Activated CD4-positive, alpha-beta T cell treated with anti-CD3 and anti-CD28 coated beads for 36 hours (primary cell): ENCODE measurements at regions not wholly inside any gene's neighbourhood (a gene's known extent, or its start where the extent isn't known, plus 50 kb on each side); places are given as distances from the start of the nearest gene placed in this dataset.
"Not testable (repeated sequence)": the region's sequence is repeated elsewhere in the genome, so short reads cannot be mapped to it uniquely, and the experiment has no call there.

Experiments
- ATAC-seq: fragments of 200-7000 bp; cut with Tn5 transposase; one replicate; pipeline ENCODE4 v1.10.0; 2021; ENCODE audit warnings: mild to moderate bottlenecking, moderate library complexity
- CTCF ChIA-PET: fragments of 350-600 bp; sonication (Branson Sonifier 250); formaldehyde crosslinking; loops from one replicate; lab custom pipeline; 2021; ENCODE audit warnings: antibody characterized with exemption; lab: Charles Lee
- POLR2A ChIA-PET: fragments of 350-600 bp; sonication (Branson Sonifier 250); formaldehyde crosslinking; loops from one replicate; lab custom pipeline; 2021; ENCODE audit warnings: antibody characterized with exemption, inconsistent platforms; lab: Charles Lee
- DNase-seq: peaks from one replicate; pipeline ENCODE4 v3.0.0-alpha.2; 2020
- H3K27ac Mint-ChIP-seq: one replicate; pipeline ENCODE4 v1.8.0; 2021; ENCODE audit warnings: mixed read lengths
- H3K27me3 Mint-ChIP-seq: one replicate; pipeline ENCODE4 v1.8.0; 2021; ENCODE audit warnings: mixed read lengths
- H3K36me3 Mint-ChIP-seq: one replicate; pipeline ENCODE4 v1.8.0; 2021; ENCODE audit warnings: low read depth, mixed read lengths
- H3K4me1 Mint-ChIP-seq: one replicate; pipeline ENCODE4 v1.8.0; 2021; ENCODE audit warnings: mixed read lengths
- H3K4me3 Mint-ChIP-seq: one replicate; pipeline ENCODE4 v1.8.0; 2021; ENCODE audit warnings: mild to moderate bottlenecking, moderate library complexity, mixed read lengths
- H3K9me3 Mint-ChIP-seq: one replicate; pipeline ENCODE4 v1.8.0; 2021; ENCODE audit warnings: low read depth, mixed read lengths
- intact Hi-C, 2 experiments: fragments of 100-400 bp; cut with DNase I in 1 of 2; cut with micrococcal nuclease in 1 of 2; formaldehyde crosslinking; loops; one replicate each; pipeline versions ENCODE4 v1.14.2 to v1.15.1; 2022 to 2024; cut with DNase I, micrococcal nuclease

DNA sequence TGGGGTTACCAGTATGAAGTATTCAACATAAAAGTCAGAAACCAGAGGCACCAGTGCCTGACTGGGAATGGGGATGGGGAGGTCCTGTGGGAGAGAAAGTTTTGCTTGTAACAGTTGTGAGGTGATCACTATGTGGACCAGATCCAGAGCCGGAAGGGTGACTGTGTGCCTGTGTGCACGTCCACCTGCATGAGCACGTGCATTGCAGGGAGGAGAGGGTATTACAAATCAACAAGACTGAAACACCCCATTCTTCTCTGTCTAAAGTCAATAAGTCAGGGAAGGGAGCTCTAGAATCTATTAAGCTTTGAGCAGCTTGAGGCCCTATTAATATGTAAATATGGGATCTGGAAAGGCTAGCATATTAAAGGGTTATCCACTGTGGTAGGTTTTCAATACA, 241.0 kb upstream of the ACVR2A start:
- intact Hi-C loops: no loop called here
- CTCF ChIA-PET: interaction anchor here (0.5 to 1.6 kb wide), 4 partner anchors 15 to 260 kb away, joined by 3 to 5 read pairs (median 4); no protein-coding TSS in a partner anchor
- no peak for DNase-seq
- POLR2A ChIA-PET: no interaction called here
- Mint-ChIP-seq H3K27ac (no peak overlapping the region), H3K9me3 (peaks cover 9% of the 10 kb centered on the region), H3K36me3 (no peaks in the 10 kb centered on the region), H3K4me3 (no peak overlapping the region), H3K4me1 (peaks cover 3% of the 10 kb centered on the region), H3K27me3 (no peaks in the 10 kb centered on the region)
- no peak for ATAC-seq

DNA sequence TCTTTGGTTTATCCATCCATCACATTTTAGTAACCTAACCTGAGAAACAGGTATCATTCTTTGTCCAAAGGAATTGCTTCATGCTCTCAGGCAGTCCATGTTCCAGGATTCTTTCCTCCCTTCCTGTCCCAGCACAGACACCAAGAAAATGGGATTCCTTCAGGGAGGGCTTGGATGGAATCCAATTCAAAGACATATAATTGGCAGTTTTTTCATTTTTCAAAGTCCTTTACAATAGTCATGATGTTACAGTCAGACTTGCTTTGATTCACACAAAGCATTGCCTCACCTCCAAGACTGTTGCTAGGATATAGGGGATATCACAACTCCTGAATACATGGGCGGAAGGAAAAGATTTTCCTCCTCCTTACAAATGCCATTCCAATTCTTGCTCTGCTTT, 241.4 kb upstream of the ACVR2A start:
- no peak for ATAC-seq
- H3K4me1 Mint-ChIP-seq: peaks cover 3% of the 10 kb centered on the region
- no peak overlapping the region for H3K27ac Mint-ChIP-seq
- DNase-seq: no peak
- intact Hi-C loops: no loop called here
- peaks cover 9% of the 10 kb centered on the region for H3K9me3 Mint-ChIP-seq
- H3K27me3 Mint-ChIP-seq: no peaks in the 10 kb centered on the region
- H3K4me3 Mint-ChIP-seq: no peak overlapping the region
- ChIA-PET POLR2A (no interaction called here), CTCF (interaction anchor here (1.6 kb wide), 1 partner anchor 16 kb away, joined by 5 read pairs; no protein-coding TSS in a partner anchor)
- no peaks in the 10 kb centered on the region for H3K36me3 Mint-ChIP-seq

DNA sequence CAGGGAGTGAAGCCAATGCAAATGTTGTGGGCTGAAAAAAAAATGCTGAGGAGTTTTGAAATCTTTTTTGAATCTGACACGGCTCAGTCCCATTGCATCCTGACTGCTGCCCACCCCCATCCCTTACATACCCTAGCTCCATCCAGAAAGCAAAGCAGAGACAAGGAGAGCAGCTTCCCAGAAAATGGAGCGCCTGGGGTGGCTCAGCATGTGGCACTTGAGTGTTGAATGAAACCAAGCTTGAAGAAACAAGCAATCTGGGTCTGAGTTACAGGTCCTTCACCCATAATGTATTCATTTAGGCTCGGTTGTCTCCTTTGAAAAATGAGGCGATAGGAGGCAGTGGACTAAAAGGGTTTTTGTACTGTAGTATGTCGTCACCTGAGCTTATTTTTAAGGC, 244.2 kb upstream of the ACVR2A start:
- Mint-ChIP-seq H3K4me1 (no peaks in the 10 kb centered on the region), H3K4me3 (no peak overlapping the region), H3K27me3 (no peaks in the 10 kb centered on the region), H3K27ac (no peak overlapping the region), H3K9me3 (peaks cover 9% of the 10 kb centered on the region), H3K36me3 (no peaks in the 10 kb centered on the region)
- intact Hi-C loops: no loop called here
- CTCF ChIA-PET: interaction anchor here (1.1 kb wide), 1 partner anchor 12 kb away, joined by 3 read pairs; no protein-coding TSS in a partner anchor
- DNase-seq (no peak), ATAC-seq (no peak)
- POLR2A ChIA-PET: no interaction called here

DNA sequence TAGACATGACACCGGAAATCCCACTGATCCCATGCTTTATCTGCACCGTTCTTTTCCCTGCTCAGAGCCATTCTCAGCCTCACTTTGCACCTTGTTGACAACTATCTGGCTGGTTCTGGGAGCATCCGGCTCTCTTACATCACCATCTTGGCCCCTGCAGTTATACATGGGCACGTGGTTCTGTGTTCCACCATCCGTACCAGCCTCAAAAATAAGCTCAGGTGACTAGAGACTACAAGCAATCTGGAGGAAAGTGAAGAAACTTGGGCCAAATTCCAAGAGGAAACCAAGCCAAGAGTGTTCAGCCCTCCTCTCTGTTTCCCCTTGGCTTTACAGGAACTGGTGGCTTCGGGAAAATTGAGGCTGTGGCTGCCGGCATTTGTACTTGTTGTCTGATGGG, 244.6 kb upstream of the ACVR2A start:
- ChIA-PET CTCF (interaction anchor here (1.1 kb wide), 1 partner anchor 11 kb away, joined by 3 read pairs; no protein-coding TSS in a partner anchor), POLR2A (no interaction called here)
- DNase-seq (no peak), ATAC-seq (no peak)
- Mint-ChIP-seq H3K4me1 (no peaks in the 10 kb centered on the region), H3K27me3 (no peaks in the 10 kb centered on the region), H3K27ac (no peak overlapping the region), H3K36me3 (no peaks in the 10 kb centered on the region), H3K4me3 (no peak overlapping the region), H3K9me3 (peaks cover 9% of the 10 kb centered on the region)
- intact Hi-C loops: no loop called here

DNA sequence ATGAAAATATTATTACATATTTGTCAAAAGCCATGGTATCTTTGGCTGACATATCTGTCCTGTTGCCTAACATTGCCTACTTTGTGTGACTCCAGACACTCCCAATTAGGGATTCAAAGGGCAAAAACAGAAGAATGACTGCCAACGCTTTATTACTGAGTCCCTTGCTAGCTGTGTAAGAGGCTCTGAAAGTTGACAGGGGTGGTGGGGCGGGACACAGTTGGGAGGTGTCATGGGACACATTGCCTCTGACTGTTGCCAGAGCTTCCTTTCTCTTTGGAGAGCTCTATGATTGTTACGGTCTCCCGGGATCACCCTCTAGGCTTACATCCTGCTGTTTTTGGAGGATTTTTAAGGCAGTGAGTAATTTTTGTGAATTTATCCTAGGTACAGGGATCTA, 249.6 kb upstream of the ACVR2A start:
- Mint-ChIP-seq H3K9me3 (peaks cover 12% of the 10 kb centered on the region), H3K36me3 (no peaks in the 10 kb centered on the region), H3K4me3 (no peak overlapping the region), H3K27me3 (no peaks in the 10 kb centered on the region), H3K27ac (no peak overlapping the region), H3K4me1 (no peaks in the 10 kb centered on the region)
- DNase-seq (no peak), ATAC-seq (no peak)
- ChIA-PET CTCF (interaction anchor here (0.6 to 1.9 kb wide), 2 partner anchors 65 to 513 kb away, joined by 3 to 4 read pairs; no protein-coding TSS in a partner anchor), POLR2A (no interaction called here)
- intact Hi-C loops: no loop called here

DNA sequence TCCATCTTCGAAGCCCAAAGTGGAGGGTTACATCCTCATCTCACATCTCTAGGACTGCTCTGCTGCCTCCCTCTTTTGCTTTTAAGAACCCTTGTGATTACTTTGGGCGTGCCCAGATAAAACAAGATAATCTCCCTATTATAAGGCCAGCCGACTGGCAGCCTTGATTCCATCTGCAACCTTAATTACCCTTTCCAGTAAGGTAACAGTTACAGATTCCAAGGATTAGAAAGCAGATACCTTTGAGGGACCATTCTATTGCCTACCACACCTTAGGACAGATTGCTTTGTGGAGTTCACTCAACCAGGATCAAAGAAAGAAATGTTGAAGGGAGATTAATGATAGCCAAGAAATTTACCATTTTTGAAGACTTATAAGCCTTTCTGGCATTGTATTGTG, 250.8 kb upstream of the ACVR2A start:
- intact Hi-C loops: no loop called here
- DNase-seq (no peak), ATAC-seq (no peak)
- ChIA-PET POLR2A (no interaction called here), CTCF (no interaction called here)
- H3K4me3 Mint-ChIP-seq: no peak overlapping the region
- H3K27ac Mint-ChIP-seq: no peak overlapping the region
- no peaks in the 10 kb centered on the region for H3K4me1 Mint-ChIP-seq
- no peaks in the 10 kb centered on the region for H3K27me3 Mint-ChIP-seq
- peaks cover 12% of the 10 kb centered on the region for H3K9me3 Mint-ChIP-seq
- no peaks in the 10 kb centered on the region for H3K36me3 Mint-ChIP-seq

DNA sequence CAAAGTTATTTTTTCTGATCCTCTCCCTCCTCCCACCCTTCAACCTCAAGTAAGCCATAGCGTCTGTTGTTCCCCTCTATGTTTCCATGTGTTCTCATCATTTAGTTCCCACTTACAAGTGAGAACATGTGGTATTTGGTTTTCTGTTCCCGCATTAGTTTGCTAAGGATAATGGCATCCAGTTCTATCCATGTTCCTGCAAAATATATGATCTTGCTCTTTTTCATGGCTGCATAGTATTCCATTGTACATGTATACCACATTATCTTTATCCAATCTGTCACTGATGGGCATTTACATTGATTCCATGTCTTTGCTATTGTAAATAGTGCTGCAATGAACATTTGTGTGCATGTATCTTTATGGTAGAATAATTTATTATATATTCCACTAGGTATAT, 252.0 kb upstream of the ACVR2A start:
- H3K27ac Mint-ChIP-seq, H3K27me3 Mint-ChIP-seq, CTCF ChIA-PET, ATAC-seq, intact Hi-C loops, H3K36me3 Mint-ChIP-seq, H3K4me3 Mint-ChIP-seq, H3K4me1 Mint-ChIP-seq, DNase-seq, POLR2A ChIA-PET: not testable (repeated sequence)
- peaks cover 12% of the 10 kb centered on the region for H3K9me3 Mint-ChIP-seq

DNA sequence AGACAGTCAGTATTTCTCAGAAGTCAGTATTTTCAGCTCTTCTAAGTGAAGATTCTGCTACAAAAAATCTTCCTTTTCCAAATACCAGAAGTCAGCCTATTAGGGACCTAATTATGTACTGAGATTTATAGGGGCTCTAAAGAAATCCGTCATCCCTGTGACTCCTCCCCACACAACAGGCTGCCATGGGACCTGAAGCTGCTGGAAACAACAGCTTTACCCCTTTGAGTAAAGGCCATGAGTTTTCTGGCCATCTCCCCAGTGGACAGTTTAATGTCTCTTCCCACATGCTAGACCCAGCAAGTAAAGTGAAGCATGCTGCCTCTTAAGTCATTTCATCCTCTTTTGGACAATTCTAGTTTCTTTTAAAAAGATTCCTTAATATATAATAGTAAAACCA, 255.7 kb upstream of the ACVR2A start:
- Mint-ChIP-seq H3K4me1 (no peaks in the 10 kb centered on the region), H3K36me3 (no peaks in the 10 kb centered on the region), H3K27ac (no peak overlapping the region), H3K27me3 (no peaks in the 10 kb centered on the region), H3K9me3 (peaks cover 14% of the 10 kb centered on the region), H3K4me3 (no peak overlapping the region)
- intact Hi-C loops: no loop called here
- POLR2A ChIA-PET: no interaction called here
- CTCF ChIA-PET: interaction anchor here (1.3 to 1.8 kb wide), 2 partner anchors 12 to 14 kb away, joined by 3 to 4 read pairs; no protein-coding TSS in a partner anchor
- DNase-seq: no peak
- ATAC-seq: no peak

DNA sequence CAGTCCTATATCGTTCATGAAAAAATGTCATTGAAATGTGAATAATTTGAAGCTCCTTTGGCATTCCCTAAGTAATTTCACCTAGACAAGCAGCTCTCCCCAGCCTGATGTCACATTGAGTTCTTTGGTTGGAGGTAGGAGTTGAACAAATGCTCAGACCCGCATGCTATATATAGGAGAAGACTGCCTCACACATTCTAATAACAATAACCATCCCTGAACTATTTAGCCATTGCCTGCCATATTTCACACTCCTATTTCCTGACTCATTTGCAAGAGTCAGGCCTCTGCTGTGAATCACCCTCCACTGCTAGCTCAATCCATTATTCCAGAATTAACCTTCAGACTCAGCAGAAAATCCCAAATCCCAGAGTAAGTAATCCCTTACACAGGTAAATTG, 256.6 kb upstream of the ACVR2A start:
- intact Hi-C loops: no loop called here
- Mint-ChIP-seq H3K36me3 (no peaks in the 10 kb centered on the region), H3K4me3 (no peak overlapping the region), H3K9me3 (peaks cover 14% of the 10 kb centered on the region), H3K27ac (no peak overlapping the region), H3K4me1 (no peaks in the 10 kb centered on the region), H3K27me3 (no peaks in the 10 kb centered on the region)
- ATAC-seq: no peak
- CTCF ChIA-PET: interaction anchor here (1.3 to 1.8 kb wide), 2 partner anchors 13 kb away, joined by 3 to 4 read pairs; no protein-coding TSS in a partner anchor
- DNase-seq: no peak
- POLR2A ChIA-PET: no interaction called here

DNA sequence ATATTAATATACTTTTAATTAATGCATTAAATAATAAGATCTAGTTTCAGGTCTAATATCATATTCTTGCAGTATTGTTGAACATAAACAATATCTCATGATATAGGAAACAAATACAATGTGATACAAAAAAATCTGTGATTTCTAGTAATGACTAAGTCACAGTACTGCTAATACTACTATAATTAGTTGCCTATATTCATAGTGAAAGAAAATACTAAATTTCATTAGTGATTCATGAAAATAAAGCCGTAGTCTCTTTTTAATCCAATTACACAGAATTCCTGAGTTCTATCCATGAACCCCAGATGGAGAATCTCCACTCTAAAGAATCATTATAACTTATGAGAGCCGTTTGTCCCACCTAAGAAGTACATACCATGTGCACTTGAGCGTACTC, 266.3 kb upstream of the ACVR2A start:
- intact Hi-C loops: no loop called here
- Mint-ChIP-seq H3K4me1 (no peaks in the 10 kb centered on the region), H3K9me3 (no peaks in the 10 kb centered on the region), H3K36me3 (no peaks in the 10 kb centered on the region), H3K4me3 (no peak overlapping the region), H3K27ac (no peak overlapping the region), H3K27me3 (no peaks in the 10 kb centered on the region)
- no peak for ATAC-seq
- no peak for DNase-seq
- ChIA-PET POLR2A (no interaction called here), CTCF (no interaction called here)

DNA sequence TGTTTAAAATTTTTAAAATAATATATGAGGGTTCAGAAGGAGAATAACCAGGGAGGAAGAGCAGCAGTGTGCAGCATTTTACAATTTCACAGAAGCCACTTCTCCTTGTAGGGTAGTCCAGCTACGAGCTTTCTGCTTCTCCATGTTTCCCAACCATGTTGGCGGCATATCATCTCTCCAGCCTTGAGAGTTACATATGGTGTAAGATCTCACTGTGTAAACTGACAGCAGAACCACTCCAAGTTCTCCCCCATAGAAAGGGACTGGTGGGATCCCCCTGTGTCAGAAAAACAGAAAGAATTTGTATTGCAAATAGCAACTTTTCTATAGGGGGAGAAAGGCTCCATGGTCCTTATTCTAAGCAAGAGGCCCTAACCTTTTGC, 266.8 kb upstream of the ACVR2A start:
- no peak for DNase-seq
- Mint-ChIP-seq H3K27ac (no peak overlapping the region), H3K4me1 (no peaks in the 10 kb centered on the region), H3K27me3 (no peaks in the 10 kb centered on the region), H3K36me3 (no peaks in the 10 kb centered on the region), H3K9me3 (no peaks in the 10 kb centered on the region), H3K4me3 (no peak overlapping the region)
- no peak for ATAC-seq
- intact Hi-C loops: no loop called here
- POLR2A ChIA-PET: no interaction called here
- CTCF ChIA-PET: no interaction called here

DNA sequence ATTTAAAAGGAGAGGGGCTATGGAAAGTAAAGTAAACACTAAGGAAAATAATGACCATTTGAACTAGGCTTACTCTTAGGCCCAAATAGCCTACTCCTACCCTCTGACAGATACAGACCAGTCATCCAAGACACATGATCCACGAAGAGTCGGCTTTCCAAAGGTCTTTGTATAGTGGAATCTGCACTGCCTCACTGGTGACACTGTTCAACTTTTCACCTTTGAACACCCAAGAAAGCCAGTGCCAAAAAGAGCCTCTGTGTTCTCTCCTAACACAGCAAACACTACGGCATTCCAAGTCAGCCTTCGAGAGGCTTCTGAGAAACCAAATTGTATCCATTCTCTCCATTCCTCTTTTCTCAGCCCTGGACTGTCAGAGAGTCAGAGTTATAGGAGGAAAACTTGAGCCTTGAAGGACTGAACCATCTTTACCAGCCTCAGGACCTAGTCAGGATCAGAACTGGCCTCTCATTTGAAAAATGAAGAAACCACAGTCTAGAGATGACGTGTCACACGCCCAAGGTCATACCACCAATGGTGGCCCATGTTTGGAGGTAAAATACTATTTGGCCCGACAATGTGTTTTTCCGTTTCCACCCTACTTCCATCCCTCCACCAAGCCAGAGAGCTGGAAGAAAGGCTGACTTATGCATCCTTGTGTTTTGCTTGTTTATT, 267.4 kb upstream of the ACVR2A start:
- DNase-seq: no peak
- Mint-ChIP-seq H3K27me3 (no peaks in the 10 kb centered on the region), H3K9me3 (no peaks in the 10 kb centered on the region), H3K4me1 (no peaks in the 10 kb centered on the region), H3K4me3 (no peak overlapping the region), H3K27ac (no peak overlapping the region), H3K36me3 (no peaks in the 10 kb centered on the region)
- intact Hi-C loops: no loop called here
- no peak for ATAC-seq
- ChIA-PET POLR2A (no interaction called here), CTCF (interaction anchor here (0.6 kb wide), 1 partner anchor 259 kb away, joined by 3 read pairs; no protein-coding TSS in a partner anchor)
